Cerebellar nuclear complex (tissue), 1 donor: ENCODE measurements at regions not wholly inside any gene's neighbourhood (a gene's known extent, or its start where the extent isn't known, plus 50 kb on each side); places are given as distances from the start of the nearest gene placed in this dataset.
"Not testable (repeated sequence)": the region's sequence is repeated elsewhere in the genome, so short reads cannot be mapped to it uniquely, and the experiment has no call there.

Experiments
- DNase-seq, 2 experiments: peaks; one replicate each; lab custom pipeline; 2025; lab: John Stamatoyannopoulos, UW

GRCh38 chr1:29415156-29415830, 179.0 kb downstream of the PTPRU start:
- no peak for DNase-seq

GRCh38 chr1:29414086-29414485, 177.8 kb downstream of the PTPRU start:
- no peak for DNase-seq

DNA sequence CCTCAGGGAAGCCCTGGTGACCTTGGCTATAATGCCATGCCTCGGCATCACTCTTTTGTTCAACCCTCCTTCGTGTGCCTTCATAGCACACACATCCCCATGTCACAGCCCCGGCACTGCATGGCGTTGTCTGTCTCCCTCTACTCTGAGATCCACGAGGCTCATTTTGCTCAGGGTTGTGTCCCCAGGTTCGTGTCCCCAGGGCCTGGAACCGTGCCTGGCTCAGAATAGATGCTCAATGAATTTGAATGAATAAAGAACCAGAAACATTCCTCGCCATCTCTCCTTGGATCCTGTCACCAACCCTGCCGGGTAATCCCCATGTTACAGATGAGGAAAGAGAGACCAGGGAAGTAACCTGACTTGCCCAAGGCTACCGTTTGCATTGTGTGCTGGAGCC, 177.3 kb downstream of the PTPRU start:
- no peak for DNase-seq

DNA sequence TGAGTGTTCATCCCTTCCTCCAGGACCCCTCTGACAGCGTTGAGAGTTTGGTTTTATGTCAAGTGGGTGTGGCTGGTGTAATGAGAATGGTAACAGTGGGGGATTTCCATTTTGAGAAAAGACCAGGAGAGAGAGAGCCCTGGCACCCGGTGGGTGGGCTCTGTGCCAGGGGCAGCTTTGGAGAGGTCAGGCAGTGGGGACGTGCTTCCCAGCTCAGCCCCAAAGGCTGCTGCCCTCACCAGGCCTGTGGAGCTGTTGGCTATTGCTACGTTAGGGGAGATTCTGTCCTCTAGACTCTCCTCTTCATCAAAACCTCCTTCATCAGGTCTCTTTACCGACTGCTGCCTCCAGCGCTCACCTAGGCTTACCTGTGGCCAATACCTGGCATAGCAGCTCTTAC, 176.3 kb downstream of the PTPRU start:
- DNase-seq = no peak

- DNase-seq = no peak
These were observed 174.2 kb downstream of the PTPRU start for GRCh38 chr1:29410476-29410875.

GRCh38 chr1:29409616-29410015, 173.3 kb downstream of the PTPRU start:
- no peak for DNase-seq

DNA sequence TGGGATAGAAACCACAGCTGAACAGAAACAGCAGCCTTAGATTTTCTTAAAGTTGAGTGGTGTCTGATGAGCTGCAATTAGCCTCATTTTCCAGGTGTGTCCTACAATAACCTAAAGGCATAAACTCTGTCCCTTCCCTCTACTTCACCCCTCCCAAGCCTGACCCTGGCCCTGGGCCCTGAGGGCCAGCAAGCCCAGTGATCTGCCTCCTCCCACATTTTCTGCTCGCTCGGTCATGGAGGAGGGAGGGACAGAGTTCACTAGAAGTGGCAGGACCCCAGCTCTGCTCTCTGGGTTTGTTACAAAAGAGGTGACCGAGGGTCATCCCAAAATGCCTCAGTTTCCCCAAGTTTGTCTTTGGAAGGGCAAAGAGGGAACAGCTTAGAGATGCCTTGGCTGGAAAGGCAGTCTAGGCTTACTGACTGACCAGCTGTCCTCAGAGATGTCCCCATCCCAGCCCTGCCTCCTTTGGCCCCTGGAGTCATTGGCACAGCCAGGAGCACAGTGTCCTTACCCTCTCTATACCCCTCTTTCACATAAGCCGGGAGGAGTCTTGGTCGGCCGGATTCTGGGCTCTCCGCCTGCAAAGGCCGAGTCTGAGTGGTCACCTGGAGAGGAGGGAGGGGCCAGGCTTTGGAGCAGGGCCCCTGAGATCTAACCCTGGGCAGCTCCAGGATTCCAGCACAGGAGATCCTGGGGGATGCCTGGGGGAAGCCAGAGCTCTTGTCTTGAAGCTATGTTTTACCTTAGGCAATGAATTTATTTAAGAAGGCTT, 172.7 kb downstream of the PTPRU start:
- DNase-seq = no peak

DNA sequence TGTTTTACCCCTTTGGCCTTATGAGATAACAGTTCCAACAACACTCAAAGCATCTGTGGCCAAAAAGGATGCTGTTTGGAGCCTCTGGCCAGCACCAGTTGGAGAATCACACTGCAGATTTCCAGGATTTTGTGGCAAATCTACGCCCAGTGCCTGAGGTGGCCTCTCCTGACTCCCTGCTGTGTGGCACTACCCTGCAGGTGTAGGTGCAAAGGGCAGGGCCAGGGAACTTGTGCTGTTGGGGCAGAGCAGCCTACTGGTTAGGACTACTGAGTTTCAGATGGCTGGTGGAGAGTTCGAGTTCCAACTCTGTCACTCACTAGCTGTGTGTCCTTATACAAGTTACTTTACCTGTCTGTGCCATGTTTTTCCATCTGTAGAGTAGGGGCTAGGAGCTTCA, 170.5 kb downstream of the PTPRU start:
- DNase-seq = no peak

GRCh38 chr1:29400203-29400602, 163.9 kb downstream of the PTPRU start:
- not testable (repeated sequence) for DNase-seq

- no peak for DNase-seq
These were observed 163.1 kb downstream of the PTPRU start for GRCh38 chr1:29399465-29399864.

DNA sequence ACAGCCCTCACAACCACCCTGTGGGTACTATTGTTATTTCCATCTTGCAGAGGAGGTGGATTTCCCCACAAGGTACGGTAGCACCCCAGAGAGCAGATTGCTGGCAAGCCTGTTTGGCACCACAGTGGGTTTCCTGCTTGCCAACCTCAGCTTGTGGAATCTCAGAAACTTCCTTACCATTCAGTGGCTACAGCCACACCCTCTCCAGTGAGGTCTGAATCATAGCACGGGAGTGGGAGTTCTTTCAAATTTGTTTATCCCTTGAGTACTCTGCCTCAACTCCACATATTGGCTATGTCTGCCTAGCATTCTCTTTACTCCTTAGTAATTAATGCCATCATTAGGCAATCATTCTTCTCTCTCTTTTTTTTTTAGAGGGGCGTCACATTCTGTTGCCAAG, 162.1 kb downstream of the PTPRU start:
- DNase-seq = no peak

GRCh38 chr1:29397981-29398380, 161.7 kb downstream of the PTPRU start:
- DNase-seq = no peak

DNA sequence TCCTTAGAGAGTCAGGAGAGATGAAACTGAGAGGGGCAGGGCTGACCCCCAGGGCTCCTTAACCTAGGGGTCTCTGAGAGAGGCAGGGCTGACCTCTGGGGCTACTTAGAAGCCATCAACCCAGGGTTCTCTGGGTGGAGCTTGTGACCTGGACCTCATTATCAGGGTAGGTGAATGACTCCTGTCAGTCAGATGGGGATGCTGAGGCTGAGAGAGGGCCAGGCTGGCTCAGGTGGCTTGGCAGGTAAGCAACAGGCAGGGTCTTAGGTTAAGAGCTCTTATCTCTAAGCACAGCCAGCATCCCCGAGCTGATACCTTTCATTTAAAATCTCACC, 160.9 kb downstream of the PTPRU start:
- DNase-seq = no peak

GRCh38 chr1:29396438-29397255, 160.3 kb downstream of the PTPRU start:
- DNase-seq = no peak

DNA sequence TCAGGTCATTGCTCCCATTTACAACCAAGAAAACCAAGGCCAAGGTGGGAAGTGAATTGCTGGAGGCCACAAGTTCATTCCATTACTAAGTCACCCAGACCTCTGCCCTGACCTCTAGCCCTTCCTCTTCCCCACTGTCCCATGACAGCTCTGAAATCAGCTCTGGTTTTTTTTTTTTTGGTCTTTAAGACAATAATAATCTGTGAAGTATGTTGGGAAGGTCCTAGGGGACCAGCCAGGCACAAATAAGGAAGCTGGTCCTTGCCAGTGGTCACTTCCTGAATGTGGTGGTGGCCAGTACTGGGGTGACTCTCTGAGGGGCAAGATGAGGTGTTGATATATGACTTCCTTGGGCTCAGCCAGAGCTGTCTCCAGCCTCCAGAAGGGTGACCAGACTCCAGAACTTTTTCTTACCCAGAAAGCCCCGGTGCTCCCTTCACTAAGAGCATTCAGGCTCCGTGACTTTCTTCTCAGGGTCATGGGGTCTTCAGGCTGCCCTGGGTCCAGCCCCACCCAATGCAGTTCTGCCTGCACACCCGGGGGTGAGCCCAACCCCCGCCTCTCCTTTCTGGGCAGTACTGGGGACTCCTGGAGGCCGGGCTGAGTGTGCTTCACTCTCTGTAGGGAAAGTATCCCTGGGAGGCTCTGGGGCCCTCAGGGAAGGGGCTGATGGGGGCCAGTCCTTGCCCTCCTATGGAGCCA, 159.6 kb downstream of the PTPRU start:
- DNase-seq = no peak

- DNase-seq = no peak
These were observed 158.4 kb downstream of the PTPRU start for GRCh38 chr1:29394521-29395225.

GRCh38 chr1:29393451-29393826, 157.1 kb downstream of the PTPRU start:
- DNase-seq = no peak

GRCh38 chr1:29392486-29393450, 156.4 kb downstream of the PTPRU start:
- DNase-seq = no peak

DNA sequence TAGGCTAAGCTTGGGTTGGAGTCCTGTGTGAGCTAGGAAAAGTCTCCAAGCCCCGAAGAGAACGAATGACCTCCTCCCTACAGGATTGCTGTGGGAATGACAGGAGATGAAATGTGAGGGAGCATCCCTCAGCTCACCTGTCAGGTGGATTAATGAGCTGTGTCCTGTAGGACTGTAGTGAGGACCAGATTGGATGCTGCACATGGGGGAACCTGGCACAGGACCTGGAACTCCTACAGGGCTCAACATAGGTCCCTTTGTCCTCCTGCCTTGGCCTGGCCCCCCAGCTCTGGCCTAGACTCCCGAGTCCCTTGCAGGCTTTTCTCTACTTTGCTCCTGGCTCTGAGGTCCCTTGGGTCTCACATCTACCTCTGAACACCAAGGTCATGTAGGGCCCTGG, 155.7 kb downstream of the PTPRU start:
- DNase-seq = no peak

DNA sequence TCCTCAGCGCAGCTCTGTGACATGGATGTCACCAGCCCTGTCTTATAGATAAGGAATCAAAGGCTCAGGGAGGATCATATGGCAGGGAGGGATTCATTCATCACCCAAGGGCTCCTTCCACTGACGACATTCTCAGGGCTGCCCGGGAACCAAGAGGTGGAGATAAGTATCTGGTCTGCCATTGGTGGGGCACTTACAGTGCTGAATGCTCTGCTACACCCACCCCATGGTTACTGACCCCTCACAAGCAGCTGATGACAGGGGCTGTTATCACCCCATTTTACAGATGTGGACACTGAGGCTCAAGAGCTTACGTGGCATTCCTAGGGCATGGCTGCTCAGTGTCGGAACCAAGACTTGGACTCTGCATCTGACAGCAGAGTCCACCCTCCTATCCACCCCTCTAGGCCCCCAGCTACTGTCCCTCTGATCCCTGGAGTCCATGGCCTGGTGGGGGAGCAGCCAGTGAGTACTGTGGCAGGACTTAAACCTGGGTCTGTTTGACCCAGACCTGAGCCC, 155.1 kb downstream of the PTPRU start:
- no peak for DNase-seq
